ENCODE measurements at regions not wholly inside any gene's neighbourhood (a gene's known extent, or its start where the extent isn't known, plus 50 kb on each side); places are given as distances from the start of the nearest gene placed in this dataset.

GRCh38 chr9:72457366-72457765 is 64.0 kb upstream of the TMC1 start:
- TF ChIP-seq CTCF (IDR thresholded peaks at IDR 0.05) (no peak), POLR2A (IDR thresholded peaks at IDR 0.05) (no peak), POLR2AphosphoS5 (IDR thresholded peaks at IDR 0.05) (no peak)
